Loucy (cell line): ENCODE measurements at regions not wholly inside any gene's neighbourhood (a gene's known extent, or its start where the extent isn't known, plus 50 kb on each side); places are given as distances from the start of the nearest gene placed in this dataset.
"Not testable (repeated sequence)": the region's sequence is repeated elsewhere in the genome, so short reads cannot be mapped to it uniquely, and the experiment has no call there.

ENCODE experiments used
- H2AFZ ChIP-seq: fragments of 200-600 bp; sonication (generic); 2 replicates; pipeline ENCODE4 v1.6.0; 2016; ENCODE audit warnings: antibody characterized with exemption, mild to moderate bottlenecking, low read length, moderate library complexity
- H3F3A ChIP-seq: fragments of 200-600 bp; 2 replicates; pipeline ENCODE4 v1.6.0; 2016; ENCODE audit warnings: antibody characterized with exemption, low read depth, mild to moderate bottlenecking
- H3K27me3 ChIP-seq: fragments of 200-600 bp; sonication (generic); 2 replicates; pipeline ENCODE4 v1.6.1; 2014; ENCODE audit warnings: low read length, mild to moderate bottlenecking; ENCODE audit not compliant: insufficient read depth, poor library complexity, severe bottlenecking
- H3K36me3 ChIP-seq: fragments of 200-600 bp; sonication (generic); 2 replicates; pipeline ENCODE4 v1.6.1; 2016; ENCODE audit warnings: low read length; ENCODE audit not compliant: insufficient read depth
- H3K4me1 ChIP-seq: fragments of 200-600 bp; sonication (generic); 2 replicates; pipeline ENCODE4 v1.5.1; 2014; ENCODE audit warnings: low read length, mild to moderate bottlenecking; ENCODE audit not compliant: insufficient read depth, poor library complexity, severe bottlenecking
- H3K4me2 ChIP-seq: fragments of 200-600 bp; sonication (generic); 2 replicates; pipeline ENCODE4 v1.6.0; 2014; ENCODE audit warnings: antibody characterized with exemption, low read length, low read depth, mild to moderate bottlenecking; ENCODE audit not compliant: poor library complexity, severe bottlenecking
- H3K4me3 ChIP-seq: fragments of 200-600 bp; sonication (generic); 2 replicates; pipeline ENCODE4 v1.5.1; 2014; ENCODE audit warnings: low read length, mild to moderate bottlenecking, mixed read lengths; ENCODE audit not compliant: poor library complexity, severe bottlenecking
- H3K79me2 ChIP-seq: fragments of 200-600 bp; sonication (generic); 2 replicates; pipeline ENCODE4 v1.6.1; 2014; ENCODE audit warnings: low read length; ENCODE audit not compliant: insufficient read depth
- H3K9ac ChIP-seq: fragments of 200-600 bp; sonication (generic); 2 replicates; pipeline ENCODE4 v1.6.0; 2014; ENCODE audit warnings: mild to moderate bottlenecking, low read depth, low read length, moderate library complexity; ENCODE audit not compliant: poor library complexity, severe bottlenecking
- H3K9me2 ChIP-seq: fragments of 200-600 bp; sonication (generic); replicated peaks from 2 replicates; pipeline ENCODE4 v1.6.1; 2016; ENCODE audit warnings: low read depth, low read length, mixed read lengths
- H3K9me3 ChIP-seq: fragments of 200-600 bp; sonication (generic); 2 replicates; pipeline ENCODE4 v1.6.1; 2014; ENCODE audit warnings: mild to moderate bottlenecking, antibody characterized with exemption, low read length, low read depth; ENCODE audit not compliant: insufficient read depth
- H4K20me1 ChIP-seq: fragments of 200-600 bp; sonication (generic); 2 replicates; pipeline ENCODE4 v1.6.0; 2014; ENCODE audit warnings: antibody characterized with exemption, low read length, mild to moderate bottlenecking; ENCODE audit not compliant: insufficient read depth, poor library complexity, severe bottlenecking
- EZH2phosphoT487 ChIP-seq: fragments of 200-600 bp; IDR thresholded peaks from 2 replicates; pipeline ENCODE4 v1.6.1; 2018; ENCODE audit warnings: antibody characterized with exemption, mild to moderate bottlenecking, moderate library complexity, borderline replicate concordance
- TF ChIP-seq, protein P1 (sequence below): fragments of 200-600 bp; sonication (generic); conservative IDR thresholded peaks from 2 replicates; pipeline ENCODE4 v1.5.1; 2014; ENCODE audit warnings: mild to moderate bottlenecking, antibody characterized with exemption, low read length

DNA sequence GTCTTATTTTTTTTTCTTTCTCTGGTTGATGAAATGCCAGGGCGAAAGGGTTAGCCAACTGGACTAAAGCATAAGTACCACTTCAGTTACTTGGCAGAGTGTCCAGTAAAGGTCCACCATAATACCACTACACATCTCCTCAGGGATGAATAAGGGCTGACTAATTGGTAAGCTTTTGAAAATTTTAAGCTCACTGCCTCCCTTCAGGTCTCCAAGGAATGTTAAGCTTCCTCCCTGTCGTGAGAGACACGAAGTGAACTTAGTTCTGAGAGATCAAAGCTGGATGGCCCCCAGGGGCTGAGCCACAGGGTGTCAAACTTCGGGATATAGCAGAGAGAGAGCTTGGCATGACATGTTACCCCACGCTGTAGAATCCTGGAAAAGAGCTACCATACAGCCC lies 111.4 kb downstream of the VSIG4 start:
- no peak overlapping the region for H3K4me3 ChIP-seq
- TF ChIP-seq, protein P1, sequence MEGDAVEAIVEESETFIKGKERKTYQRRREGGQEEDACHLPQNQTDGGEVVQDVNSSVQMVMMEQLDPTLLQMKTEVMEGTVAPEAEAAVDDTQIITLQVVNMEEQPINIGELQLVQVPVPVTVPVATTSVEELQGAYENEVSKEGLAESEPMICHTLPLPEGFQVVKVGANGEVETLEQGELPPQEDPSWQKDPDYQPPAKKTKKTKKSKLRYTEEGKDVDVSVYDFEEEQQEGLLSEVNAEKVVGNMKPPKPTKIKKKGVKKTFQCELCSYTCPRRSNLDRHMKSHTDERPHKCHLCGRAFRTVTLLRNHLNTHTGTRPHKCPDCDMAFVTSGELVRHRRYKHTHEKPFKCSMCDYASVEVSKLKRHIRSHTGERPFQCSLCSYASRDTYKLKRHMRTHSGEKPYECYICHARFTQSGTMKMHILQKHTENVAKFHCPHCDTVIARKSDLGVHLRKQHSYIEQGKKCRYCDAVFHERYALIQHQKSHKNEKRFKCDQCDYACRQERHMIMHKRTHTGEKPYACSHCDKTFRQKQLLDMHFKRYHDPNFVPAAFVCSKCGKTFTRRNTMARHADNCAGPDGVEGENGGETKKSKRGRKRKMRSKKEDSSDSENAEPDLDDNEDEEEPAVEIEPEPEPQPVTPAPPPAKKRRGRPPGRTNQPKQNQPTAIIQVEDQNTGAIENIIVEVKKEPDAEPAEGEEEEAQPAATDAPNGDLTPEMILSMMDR = no peak
- no peaks in the 10 kb centered on the region for H3K27me3 ChIP-seq
- no peaks in the 10 kb centered on the region; the same call in 1 of the 2 replicates for H3K9me3 ChIP-seq
- H4K20me1 ChIP-seq = no peaks in the 10 kb centered on the region
- no peaks in the 10 kb centered on the region for H3K9me2 ChIP-seq
- no peak overlapping the region for H3K9ac ChIP-seq
- peaks cover 24% of the 10 kb centered on the region for H3K4me1 ChIP-seq
- peaks cover 3% of the 10 kb centered on the region; the same call in 1 of the 2 replicates for H3F3A ChIP-seq
- no peaks in the 10 kb centered on the region for H3K36me3 ChIP-seq
- peaks cover 10% of the 10 kb centered on the region; the same call in 1 of the 2 replicates for H3K79me2 ChIP-seq
- H2AFZ ChIP-seq = no peak overlapping the region
- H3K4me2 ChIP-seq = no peak overlapping the region

DNA sequence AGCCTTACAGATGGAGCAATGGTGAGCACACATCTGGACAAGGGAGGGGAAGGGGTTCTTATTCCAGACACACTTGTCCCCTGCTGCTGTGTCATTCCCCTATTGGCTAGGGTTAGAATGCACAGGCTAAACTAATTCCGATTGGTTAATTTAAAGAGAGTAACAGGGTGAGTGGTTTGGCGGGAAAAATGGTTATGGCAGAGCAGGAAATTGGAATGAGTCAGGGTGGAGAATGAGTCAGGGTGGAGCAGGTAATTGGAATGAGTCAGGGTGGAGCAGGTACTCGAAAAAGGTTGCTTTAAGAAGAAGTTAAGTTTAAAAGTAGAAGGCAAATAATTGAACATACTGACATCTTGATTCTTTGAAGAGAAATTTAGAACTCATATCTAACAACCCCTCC lies 112.5 kb downstream of the VSIG4 start:
- H3F3A ChIP-seq, H3K9me3 ChIP-seq, H3K9me2 ChIP-seq, H3K36me3 ChIP-seq, H2AFZ ChIP-seq, H3K27me3 ChIP-seq, H4K20me1 ChIP-seq: not testable (repeated sequence)
- Histone ChIP-seq H3K79me2 (peaks cover 10% of the 10 kb centered on the region; the same call in 1 of the 2 replicates), H3K4me1 (peaks cover 24% of the 10 kb centered on the region), H3K4me3 (peak overlapping the region; percentile 66), H3K9ac (peak overlapping the region; percentile 76), H3K4me2 (peak overlapping the region; percentile 88)

DNA sequence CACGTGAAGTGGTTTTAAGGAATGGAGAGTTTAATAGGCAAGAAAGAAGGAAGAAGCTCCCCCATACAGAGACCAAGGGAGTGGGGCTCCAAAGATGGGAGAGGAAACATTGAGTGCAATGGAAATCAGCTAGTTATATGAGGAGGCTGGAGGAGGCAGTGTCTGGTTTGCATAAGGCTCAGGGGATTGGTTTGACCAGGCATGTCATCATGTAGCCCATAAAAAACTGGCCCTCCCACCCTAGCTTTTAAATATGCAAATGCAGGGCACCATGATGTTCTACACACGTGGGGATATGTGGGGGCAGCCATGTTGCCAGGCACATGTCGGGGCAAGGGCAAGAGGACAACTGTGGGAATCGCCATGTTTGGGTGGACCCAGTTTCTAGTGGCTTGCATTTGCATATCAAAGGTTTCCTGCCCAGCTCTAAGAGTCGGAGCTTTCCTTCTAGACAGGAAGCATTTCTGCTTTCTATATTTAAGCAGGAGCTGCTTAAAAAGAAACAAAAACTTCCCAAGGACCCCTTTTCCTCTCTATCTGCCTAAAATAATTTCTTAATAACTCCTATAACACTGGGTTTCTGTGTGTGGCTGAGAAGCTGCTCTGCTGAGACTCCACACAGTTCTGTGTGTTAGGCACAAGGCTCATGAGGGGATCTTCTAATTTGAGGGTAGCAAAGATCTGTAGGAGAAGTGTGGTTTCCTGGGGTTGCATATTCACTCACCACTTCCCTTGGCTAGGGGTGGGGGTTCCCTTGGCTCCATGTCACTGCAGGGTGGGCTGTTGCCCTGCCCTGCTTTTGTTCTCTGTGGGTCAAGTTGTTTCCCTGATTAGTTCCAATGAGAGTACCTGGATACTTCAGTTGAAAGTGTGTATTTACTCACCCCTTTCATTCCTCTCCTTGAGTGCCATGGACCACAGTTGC lies 113.5 kb downstream of the VSIG4 start:
- Histone ChIP-seq H3K36me3 (no peaks in the 10 kb centered on the region), H3K79me2 (peaks cover 10% of the 10 kb centered on the region; the same call in 1 of the 2 replicates), H3K27me3 (no peaks in the 10 kb centered on the region), H2AFZ (peak overlapping the region; percentile 6; the same call in 1 of the 2 replicates), H3K9me2 (no peaks in the 10 kb centered on the region), H3K4me1 (peaks cover 26% of the 10 kb centered on the region), H3K4me3 (peak overlapping the region; percentile 75), H4K20me1 (no peaks in the 10 kb centered on the region), H3F3A (peaks cover 3% of the 10 kb centered on the region; the same call in 1 of the 2 replicates), H3K4me2 (peak overlapping the region; percentile 89), H3K9me3 (no peaks in the 10 kb centered on the region), H3K9ac (peak overlapping the region; percentile 83)
- TF ChIP-seq EZH2phosphoT487 = no peak
- TF ChIP-seq, protein P1 = no peak
